Skeletal muscle tissue (tissue), 3 donors: ENCODE measurements at regions not wholly inside any gene's neighbourhood (a gene's known extent, or its start where the extent isn't known, plus 50 kb on each side); places are given as distances from the start of the nearest gene placed in this dataset.

Source experiments
- H3K27ac ChIP-seq: one replicate; pipeline ENCODE4 v1.7.0; 2013; ENCODE audit warnings: mild to moderate bottlenecking, low read depth, low read length, inconsistent platforms
- H3K27me3 ChIP-seq, 3 donors: one replicate each; pipeline ENCODE4 v1.7.0; 2013; ENCODE audit warnings: low read length in 3 of 3; ENCODE audit not compliant: control insufficient read depth in 3 of 3, insufficient read depth in 3 of 3
- H3K36me3 ChIP-seq, 3 donors: one replicate each; pipeline ENCODE4 v1.7.0; 2013; ENCODE audit warnings: low read length in 3 of 3; ENCODE audit not compliant: control insufficient read depth in 3 of 3, insufficient read depth in 3 of 3
- H3K4me1 ChIP-seq, 3 donors: one replicate each; pipeline ENCODE4 v1.7.0; 2013; ENCODE audit warnings: low read length in 3 of 3, mild to moderate bottlenecking in 3 of 3; ENCODE audit not compliant: control insufficient read depth in 3 of 3, insufficient read depth in 3 of 3
- H3K4me3 ChIP-seq, 3 donors: one replicate each; pipeline ENCODE4 v1.7.0; 2013; ENCODE audit warnings: low read length in 3 of 3
- H3K9ac ChIP-seq, 3 donors: one replicate each; pipeline ENCODE4 v1.7.0; 2013; ENCODE audit warnings: low read length in 3 of 3, mild to moderate bottlenecking in 3 of 3, moderate library complexity in 2 of 3, low read depth in 1 of 3
- H3K9me3 ChIP-seq, 3 donors: one replicate each; pipeline ENCODE4 v1.7.0; 2013; ENCODE audit warnings: low read length in 3 of 3; ENCODE audit not compliant: control insufficient read depth in 3 of 3
- donor health status: Osteomylitis.

- H3K9ac ChIP-seq, result no peak overlapping the region
- no peaks in the 10 kb centered on the region for H3K27me3 ChIP-seq
- no peaks in the 10 kb centered on the region for H3K36me3 ChIP-seq
- no peaks in the 10 kb centered on the region for H3K9me3 ChIP-seq
- no peak overlapping the region for H3K4me3 ChIP-seq
- no peak overlapping the region for H3K27ac ChIP-seq
- H3K4me1 ChIP-seq, result no peaks in the 10 kb centered on the region
Measured at GRCh38 chr1:104855550-104855949, 1105.9 kb downstream of the AMY1C start.

GRCh38 chr1:104856091-104856490 is 1106.4 kb downstream of the AMY1C start:
- Histone ChIP-seq H3K9ac (no peak overlapping the region), H3K4me3 (no peak overlapping the region), H3K27ac (no peak overlapping the region), H3K36me3 (no peaks in the 10 kb centered on the region), H3K27me3 (no peaks in the 10 kb centered on the region), H3K9me3 (no peaks in the 10 kb centered on the region), H3K4me1 (no peaks in the 10 kb centered on the region)

- no peaks in the 10 kb centered on the region for H3K9me3 ChIP-seq
- no peaks in the 10 kb centered on the region for H3K4me1 ChIP-seq
- no peak overlapping the region for H3K27ac ChIP-seq
- no peak overlapping the region for H3K4me3 ChIP-seq
- no peak overlapping the region for H3K9ac ChIP-seq
- H3K36me3 ChIP-seq, result no peaks in the 10 kb centered on the region
- H3K27me3 ChIP-seq, result no peaks in the 10 kb centered on the region
Measured at GRCh38 chr1:104856518-104856917, 1106.8 kb downstream of the AMY1C start.

GRCh38 chr1:104868794-104869193 is 1119.1 kb downstream of the AMY1C start:
- Histone ChIP-seq H3K27ac (no peak overlapping the region), H3K36me3 (no peaks in the 10 kb centered on the region), H3K4me1 (no peaks in the 10 kb centered on the region), H3K9me3 (no peaks in the 10 kb centered on the region), H3K4me3 (no peak overlapping the region), H3K9ac (no peak overlapping the region), H3K27me3 (no peaks in the 10 kb centered on the region)

GRCh38 chr1:104874044-104874443 is 1124.3 kb downstream of the AMY1C start:
- no peaks in the 10 kb centered on the region for H3K4me1 ChIP-seq
- no peaks in the 10 kb centered on the region for H3K27me3 ChIP-seq
- no peaks in the 10 kb centered on the region for H3K36me3 ChIP-seq
- H3K27ac ChIP-seq, result no peak overlapping the region
- no peak overlapping the region for H3K4me3 ChIP-seq
- no peaks in the 10 kb centered on the region for H3K9me3 ChIP-seq
- H3K9ac ChIP-seq, result no peak overlapping the region

GRCh38 chr1:104878203-104878909 is 1128.7 kb downstream of the AMY1C start:
- Histone ChIP-seq H3K9me3 (no peaks in the 10 kb centered on the region), H3K4me3 (no peak overlapping the region), H3K27me3 (no peaks in the 10 kb centered on the region), H3K4me1 (no peaks in the 10 kb centered on the region), H3K27ac (no peak overlapping the region), H3K9ac (no peak overlapping the region), H3K36me3 (no peaks in the 10 kb centered on the region)

- no peak overlapping the region for H3K27ac ChIP-seq
- no peaks in the 10 kb centered on the region for H3K36me3 ChIP-seq
- H3K27me3 ChIP-seq, result no peaks in the 10 kb centered on the region
- H3K9me3 ChIP-seq, result no peaks in the 10 kb centered on the region
- no peak overlapping the region for H3K9ac ChIP-seq
- no peak overlapping the region for H3K4me3 ChIP-seq
- no peaks in the 10 kb centered on the region for H3K4me1 ChIP-seq
Measured at GRCh38 chr1:104884939-104885338, 1135.2 kb downstream of the AMY1C start.

- Histone ChIP-seq H3K36me3 (no peaks in the 10 kb centered on the region), H3K27ac (no peak overlapping the region), H3K4me3 (no peak overlapping the region), H3K9ac (no peak overlapping the region), H3K4me1 (no peaks in the 10 kb centered on the region), H3K27me3 (no peaks in the 10 kb centered on the region), H3K9me3 (peaks cover 0 to 4% (median 0%) of the 10 kb centered on the region in 3 donors)
Measured at GRCh38 chr1:104905322-104905721, 1155.6 kb downstream of the AMY1C start.

GRCh38 chr1:104906141-104906540 is 1156.4 kb downstream of the AMY1C start:
- no peaks in the 10 kb centered on the region for H3K36me3 ChIP-seq
- peaks cover 0 to 4% (median 0%) of the 10 kb centered on the region in 3 donors for H3K9me3 ChIP-seq

GRCh38 chr1:104919188-104919587 is 1169.5 kb downstream of the AMY1C start:
- no peaks in the 10 kb centered on the region for H3K4me1 ChIP-seq
- no peaks in the 10 kb centered on the region for H3K36me3 ChIP-seq
- no peak overlapping the region for H3K27ac ChIP-seq
- H3K9ac ChIP-seq, result no peak overlapping the region
- H3K27me3 ChIP-seq, result no peaks in the 10 kb centered on the region
- no peaks in the 10 kb centered on the region for H3K9me3 ChIP-seq
- no peak overlapping the region for H3K4me3 ChIP-seq

More at GRCh38 chr1:104906141-104906540, 1156.4 kb downstream of the AMY1C start:
- H3K9ac ChIP-seq, result no peak overlapping the region
- no peaks in the 10 kb centered on the region for H3K27me3 ChIP-seq
- no peak overlapping the region for H3K27ac ChIP-seq
- H3K4me1 ChIP-seq, result no peaks in the 10 kb centered on the region
- no peak overlapping the region for H3K4me3 ChIP-seq
